ENCODE measurements at regions not wholly inside any gene's neighbourhood (a gene's known extent, or its start where the extent isn't known, plus 50 kb on each side); places are given as distances from the start of the nearest gene placed in this dataset.

GRCh38 chr10:92757066-92757710 lies 67.4 kb downstream of the HHEX start:
- TF ChIP-seq POLR2A (IDR thresholded peaks at IDR 0.05; ENCODE audit: low read length) = peak; percentile 10
- no peak for TF ChIP-seq GATA1 (IDR thresholded peaks at IDR 0.05; ENCODE audit: low read depth, low read length)
